Liver (tissue), 8 donors: ENCODE measurements at regions not wholly inside any gene's neighbourhood (a gene's known extent, or its start where the extent isn't known, plus 50 kb on each side); places are given as distances from the start of the nearest gene placed in this dataset.

Source experiments
- DNase-seq: peaks from one replicate; pipeline ENCODE4 v3.0.0-alpha.2; 2017; ENCODE audit warnings: low spot score
- H3K27ac ChIP-seq, 2 donors: one replicate each; pipeline ENCODE4 v1.7.0; 2013; ENCODE audit warnings: inconsistent platforms in 2 of 2, low read length in 2 of 2, control low read depth in 1 of 2, low read depth in 1 of 2, mild to moderate bottlenecking in 1 of 2
- H3K27me3 ChIP-seq, 4 donors: one replicate each; pipeline versions ENCODE4 v1.6.1 to v1.7.0; 2013; ENCODE audit warnings: low read length in 3 of 4, inconsistent platforms in 1 of 4, mild to moderate bottlenecking in 1 of 4, moderate library complexity in 1 of 4; ENCODE audit not compliant: control insufficient read depth in 4 of 4, insufficient read depth in 4 of 4
- H3K36me3 ChIP-seq, 4 donors: one replicate each; pipeline versions ENCODE4 v1.6.1 to v1.7.0; 2013; ENCODE audit warnings: low read length in 3 of 4, mild to moderate bottlenecking in 3 of 4, low read depth in 1 of 4, moderate library complexity in 1 of 4; ENCODE audit not compliant: control insufficient read depth in 4 of 4, insufficient read depth in 3 of 4
- H3K4me1 ChIP-seq, 4 donors: one replicate each; pipeline versions ENCODE4 v1.6.1 to v1.7.0; 2013; ENCODE audit warnings: low read length in 3 of 4, mild to moderate bottlenecking in 3 of 4, moderate library complexity in 1 of 4; ENCODE audit not compliant: control insufficient read depth in 4 of 4, insufficient read depth in 4 of 4
- H3K4me3 ChIP-seq, 3 donors: one replicate each; pipeline versions ENCODE4 v1.6.1 to v1.7.0; 2013; ENCODE audit warnings: low read length in 3 of 3, control low read depth in 1 of 3, low read depth in 1 of 3, mild to moderate bottlenecking in 1 of 3
- H3K9ac ChIP-seq, 2 donors: one replicate each; pipeline ENCODE4 v1.7.0; 2013; ENCODE audit warnings: low read length in 2 of 2, mild to moderate bottlenecking in 2 of 2, moderate library complexity in 2 of 2, control low read depth in 1 of 2, low read depth in 1 of 2
- H3K9me3 ChIP-seq, 4 donors: one replicate each; pipeline versions ENCODE4 v1.6.1 to v1.7.0; 2013; ENCODE audit warnings: low read length in 3 of 4; ENCODE audit not compliant: control insufficient read depth in 4 of 4
- EGR1 ChIP-seq, 2 donors: IDR thresholded peaks; 2 replicates each; pipeline ENCODE4 v1.6.1; 2016 to 2018; ENCODE audit warnings: antibody characterized with exemption in 2 of 2, low read depth in 2 of 2
- FOXA1 ChIP-seq: IDR thresholded peaks from 2 replicates; pipeline ENCODE4 v1.6.1; 2016; ENCODE audit warnings: antibody characterized with exemption
- FOXA2 ChIP-seq: IDR thresholded peaks from 2 replicates; pipeline ENCODE4 v1.6.1; 2016; ENCODE audit warnings: antibody characterized with exemption
- GABPA ChIP-seq, 2 donors: IDR thresholded peaks in 1 of 2; conservative IDR thresholded peaks in 1 of 2; 2 replicates each; pipeline ENCODE4 v1.6.1; 2016; ENCODE audit warnings: antibody characterized with exemption in 2 of 2, mild to moderate bottlenecking in 1 of 2, moderate library complexity in 1 of 2
- HNF4A ChIP-seq, 2 donors: conservative IDR thresholded peaks; 2 replicates each; pipeline ENCODE4 v1.6.1; 2016; ENCODE audit warnings: antibody characterized with exemption in 2 of 2, mild to moderate bottlenecking in 2 of 2
- HNF4G ChIP-seq: IDR thresholded peaks from 2 replicates; pipeline ENCODE4 v1.6.1; 2016; ENCODE audit warnings: antibody characterized with exemption
- JUND ChIP-seq, 2 donors: IDR thresholded peaks; 2 replicates each; pipeline ENCODE4 v1.6.1; 2016; ENCODE audit warnings: antibody characterized with exemption in 2 of 2
- NR2F2 ChIP-seq: IDR thresholded peaks from 2 replicates; pipeline ENCODE4 v1.6.1; 2016; ENCODE audit warnings: antibody characterized with exemption
- RAD21 ChIP-seq, 2 donors: IDR thresholded peaks; 2 replicates each; pipeline ENCODE4 v1.6.1; 2016; ENCODE audit warnings: antibody characterized with exemption in 2 of 2, mild to moderate bottlenecking in 2 of 2
- RXRA ChIP-seq, 2 donors: IDR thresholded peaks; 2 replicates each; pipeline ENCODE4 v1.6.1; 2017 to 2018; ENCODE audit warnings: antibody characterized with exemption in 2 of 2, mild to moderate bottlenecking in 1 of 2
- SP1 ChIP-seq: IDR thresholded peaks from 2 replicates; pipeline ENCODE4 v1.6.1; 2018; ENCODE audit warnings: antibody characterized with exemption, mild to moderate bottlenecking
- TAF1 ChIP-seq: conservative IDR thresholded peaks from 2 replicates; pipeline ENCODE4 v1.6.1; 2016; ENCODE audit warnings: antibody characterized with exemption, mild to moderate bottlenecking
- YY1 ChIP-seq: IDR thresholded peaks from 2 replicates; pipeline ENCODE4 v1.6.1; 2016; ENCODE audit warnings: antibody characterized with exemption, mild to moderate bottlenecking
- WGBS: extraction: QIAGEN DNeasy Blood & Tissue Kit; methylation state at CpG from one replicate; pipeline ENCODE4 v1.1.7; 2013; 5-methylcytosine and 5-hydroxymethylcytosine counted together
- TF ChIP-seq, protein P1 (sequence below): fragments of 150-350 bp; IDR thresholded peaks from 2 replicates; pipeline ENCODE4 v1.5.1; 2017; ENCODE audit warnings: improper control_type of control experiment, low read depth, low read length; ENCODE audit not compliant: missing input control
- TF ChIP-seq, protein P2 (sequence below): IDR thresholded peaks from 2 replicates; pipeline ENCODE4 v1.6.1; 2016; ENCODE audit warnings: antibody characterized with exemption, mild to moderate bottlenecking
- TF ChIP-seq, protein P3 (sequence below): IDR thresholded peaks from 2 replicates; pipeline ENCODE4 v1.6.1; 2016; ENCODE audit warnings: antibody characterized with exemption
- TF ChIP-seq, protein P4 (sequence below): IDR thresholded peaks from 2 replicates; pipeline ENCODE4 v1.6.1; 2016; ENCODE audit warnings: antibody characterized with exemption
- donor health status: healthy.
- donor health status: healthy.
- donor health status: healthy.
- donor health status: healthy.
- donor health status: healthy.

DNA sequence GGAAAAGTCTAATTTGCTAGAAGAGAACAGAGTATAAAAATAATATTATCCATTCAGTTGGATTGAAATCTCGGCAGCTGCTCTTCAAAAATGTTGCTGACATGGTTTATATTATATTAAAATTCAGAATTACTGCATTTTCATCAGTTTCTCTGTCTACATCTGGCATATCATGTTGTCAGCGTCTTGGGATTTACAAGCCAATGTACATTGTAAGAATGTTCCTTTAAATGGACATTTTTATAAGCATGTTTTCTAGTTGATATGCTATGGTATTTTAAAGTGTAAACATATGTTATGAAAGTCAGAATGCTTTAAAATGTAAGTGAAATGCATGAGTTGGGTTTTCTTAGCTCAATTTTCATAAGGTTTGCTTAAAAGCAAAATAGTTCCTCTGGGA is 528.1 kb upstream of the CDH8 start:
- Histone ChIP-seq H3K36me3 (no peaks in the 10 kb centered on the region), H3K9me3 (no peaks in the 10 kb centered on the region), H3K27me3 (no peaks in the 10 kb centered on the region), H3K9ac (no peak overlapping the region), H3K4me3 (no peak overlapping the region), H3K4me1 (no peaks in the 10 kb centered on the region), H3K27ac (no peak overlapping the region)
- TF ChIP-seq TAF1 (no peak), NR2F2 (no peak), JUND (IDR thresholded peaks at IDR 0.05) (no peak), HNF4G (no peak), SP1 (no peak), HNF4A (conservative IDR thresholded peaks at IDR 0.05) (no peak), FOXA1 (no peak), RXRA (IDR thresholded peaks at IDR 0.05) (no peak), RAD21 (IDR thresholded peaks at IDR 0.05) (no peak), EGR1 (IDR thresholded peaks at IDR 0.05; ENCODE audit: low read depth in 2 of 2) (no peak), GABPA (IDR thresholded peaks at IDR 0.05 in 1 of 2, conservative IDR thresholded peaks at IDR 0.05 in 1 of 2) (no peak), FOXA2 (no peak)
- TF ChIP-seq, protein P1, sequence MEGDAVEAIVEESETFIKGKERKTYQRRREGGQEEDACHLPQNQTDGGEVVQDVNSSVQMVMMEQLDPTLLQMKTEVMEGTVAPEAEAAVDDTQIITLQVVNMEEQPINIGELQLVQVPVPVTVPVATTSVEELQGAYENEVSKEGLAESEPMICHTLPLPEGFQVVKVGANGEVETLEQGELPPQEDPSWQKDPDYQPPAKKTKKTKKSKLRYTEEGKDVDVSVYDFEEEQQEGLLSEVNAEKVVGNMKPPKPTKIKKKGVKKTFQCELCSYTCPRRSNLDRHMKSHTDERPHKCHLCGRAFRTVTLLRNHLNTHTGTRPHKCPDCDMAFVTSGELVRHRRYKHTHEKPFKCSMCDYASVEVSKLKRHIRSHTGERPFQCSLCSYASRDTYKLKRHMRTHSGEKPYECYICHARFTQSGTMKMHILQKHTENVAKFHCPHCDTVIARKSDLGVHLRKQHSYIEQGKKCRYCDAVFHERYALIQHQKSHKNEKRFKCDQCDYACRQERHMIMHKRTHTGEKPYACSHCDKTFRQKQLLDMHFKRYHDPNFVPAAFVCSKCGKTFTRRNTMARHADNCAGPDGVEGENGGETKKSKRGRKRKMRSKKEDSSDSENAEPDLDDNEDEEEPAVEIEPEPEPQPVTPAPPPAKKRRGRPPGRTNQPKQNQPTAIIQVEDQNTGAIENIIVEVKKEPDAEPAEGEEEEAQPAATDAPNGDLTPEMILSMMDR: no peak
- TF ChIP-seq, protein P2, sequence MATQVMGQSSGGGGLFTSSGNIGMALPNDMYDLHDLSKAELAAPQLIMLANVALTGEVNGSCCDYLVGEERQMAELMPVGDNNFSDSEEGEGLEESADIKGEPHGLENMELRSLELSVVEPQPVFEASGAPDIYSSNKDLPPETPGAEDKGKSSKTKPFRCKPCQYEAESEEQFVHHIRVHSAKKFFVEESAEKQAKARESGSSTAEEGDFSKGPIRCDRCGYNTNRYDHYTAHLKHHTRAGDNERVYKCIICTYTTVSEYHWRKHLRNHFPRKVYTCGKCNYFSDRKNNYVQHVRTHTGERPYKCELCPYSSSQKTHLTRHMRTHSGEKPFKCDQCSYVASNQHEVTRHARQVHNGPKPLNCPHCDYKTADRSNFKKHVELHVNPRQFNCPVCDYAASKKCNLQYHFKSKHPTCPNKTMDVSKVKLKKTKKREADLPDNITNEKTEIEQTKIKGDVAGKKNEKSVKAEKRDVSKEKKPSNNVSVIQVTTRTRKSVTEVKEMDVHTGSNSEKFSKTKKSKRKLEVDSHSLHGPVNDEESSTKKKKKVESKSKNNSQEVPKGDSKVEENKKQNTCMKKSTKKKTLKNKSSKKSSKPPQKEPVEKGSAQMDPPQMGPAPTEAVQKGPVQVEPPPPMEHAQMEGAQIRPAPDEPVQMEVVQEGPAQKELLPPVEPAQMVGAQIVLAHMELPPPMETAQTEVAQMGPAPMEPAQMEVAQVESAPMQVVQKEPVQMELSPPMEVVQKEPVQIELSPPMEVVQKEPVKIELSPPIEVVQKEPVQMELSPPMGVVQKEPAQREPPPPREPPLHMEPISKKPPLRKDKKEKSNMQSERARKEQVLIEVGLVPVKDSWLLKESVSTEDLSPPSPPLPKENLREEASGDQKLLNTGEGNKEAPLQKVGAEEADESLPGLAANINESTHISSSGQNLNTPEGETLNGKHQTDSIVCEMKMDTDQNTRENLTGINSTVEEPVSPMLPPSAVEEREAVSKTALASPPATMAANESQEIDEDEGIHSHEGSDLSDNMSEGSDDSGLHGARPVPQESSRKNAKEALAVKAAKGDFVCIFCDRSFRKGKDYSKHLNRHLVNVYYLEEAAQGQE: no peak
- TF ChIP-seq, protein P3, sequence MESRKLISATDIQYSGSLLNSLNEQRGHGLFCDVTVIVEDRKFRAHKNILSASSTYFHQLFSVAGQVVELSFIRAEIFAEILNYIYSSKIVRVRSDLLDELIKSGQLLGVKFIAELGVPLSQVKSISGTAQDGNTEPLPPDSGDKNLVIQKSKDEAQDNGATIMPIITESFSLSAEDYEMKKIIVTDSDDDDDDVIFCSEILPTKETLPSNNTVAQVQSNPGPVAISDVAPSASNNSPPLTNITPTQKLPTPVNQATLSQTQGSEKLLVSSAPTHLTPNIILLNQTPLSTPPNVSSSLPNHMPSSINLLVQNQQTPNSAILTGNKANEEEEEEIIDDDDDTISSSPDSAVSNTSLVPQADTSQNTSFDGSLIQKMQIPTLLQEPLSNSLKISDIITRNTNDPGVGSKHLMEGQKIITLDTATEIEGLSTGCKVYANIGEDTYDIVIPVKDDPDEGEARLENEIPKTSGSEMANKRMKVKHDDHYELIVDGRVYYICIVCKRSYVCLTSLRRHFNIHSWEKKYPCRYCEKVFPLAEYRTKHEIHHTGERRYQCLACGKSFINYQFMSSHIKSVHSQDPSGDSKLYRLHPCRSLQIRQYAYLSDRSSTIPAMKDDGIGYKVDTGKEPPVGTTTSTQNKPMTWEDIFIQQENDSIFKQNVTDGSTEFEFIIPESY: no peak
- TF ChIP-seq, protein P4, sequence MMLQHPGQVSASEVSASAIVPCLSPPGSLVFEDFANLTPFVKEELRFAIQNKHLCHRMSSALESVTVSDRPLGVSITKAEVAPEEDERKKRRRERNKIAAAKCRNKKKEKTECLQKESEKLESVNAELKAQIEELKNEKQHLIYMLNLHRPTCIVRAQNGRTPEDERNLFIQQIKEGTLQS: no peak
- no peak for DNase-seq
- 49% methylated on average over 2 of the region's 2 CpGs for WGBS

DNA sequence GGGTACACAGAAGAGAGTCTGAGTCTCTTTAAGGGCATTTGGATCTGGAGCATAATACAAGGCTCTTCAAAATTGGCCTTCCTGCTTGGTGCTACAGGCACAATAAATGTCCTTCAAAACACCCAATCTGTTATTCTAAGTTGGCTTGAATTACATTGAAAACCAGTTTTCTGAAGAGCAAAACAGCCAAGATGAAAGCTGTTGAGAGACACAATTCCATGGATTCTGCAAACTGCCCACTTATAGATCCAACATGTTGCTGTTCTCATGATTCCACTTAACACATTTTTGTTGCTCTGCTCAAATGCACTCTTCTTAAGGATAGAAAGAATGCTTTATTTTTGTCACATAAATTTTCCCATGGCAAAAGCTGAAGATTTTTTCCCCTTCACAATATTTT is 525.9 kb upstream of the CDH8 start:
- Histone ChIP-seq H3K27ac (no peak overlapping the region), H3K9me3 (no peaks in the 10 kb centered on the region), H3K9ac (no peak overlapping the region), H3K4me3 (no peak overlapping the region), H3K36me3 (no peaks in the 10 kb centered on the region), H3K27me3 (no peaks in the 10 kb centered on the region), H3K4me1 (no peaks in the 10 kb centered on the region)
- no peak for DNase-seq
- TF ChIP-seq YY1 (no peak), FOXA2 (no peak), SP1 (no peak), EGR1 (IDR thresholded peaks at IDR 0.05; ENCODE audit: low read depth in 2 of 2) (no peak), GABPA (IDR thresholded peaks at IDR 0.05 in 1 of 2, conservative IDR thresholded peaks at IDR 0.05 in 1 of 2) (no peak), RAD21 (IDR thresholded peaks at IDR 0.05) (no peak), HNF4A (conservative IDR thresholded peaks at IDR 0.05) (no peak), TAF1 (no peak), RXRA (IDR thresholded peaks at IDR 0.05) (no peak)
- TF ChIP-seq, protein P4: no peak
- TF ChIP-seq, protein P2: no peak
- TF ChIP-seq, protein P3: no peak
